Central memory CD8-positive, alpha-beta T cell (primary cell): ENCODE measurements at regions not wholly inside any gene's neighbourhood (a gene's known extent, or its start where the extent isn't known, plus 50 kb on each side); places are given as distances from the start of the nearest gene placed in this dataset.
"Not testable (repeated sequence)": the region's sequence is repeated elsewhere in the genome, so short reads cannot be mapped to it uniquely, and the experiment has no call there.

Experiments
- ATAC-seq: fragments of 150-1000 bp; cut with Tn5 transposase; replicated peaks from 2 replicates; pipeline ENCODE4 v1.10.0; 2022; ENCODE audit warnings: mild to moderate bottlenecking, moderate FRiP score, moderate number of reproducible peaks; ENCODE audit not compliant: poor library complexity, severe bottlenecking; ENCODE audit errors: extremely low read depth
- DNase-seq, 2 donors: peaks; one replicate each; pipeline ENCODE4 v3.0.0; 2021; ENCODE audit warnings: low spot score in 2 of 2
- H3K27ac Mint-ChIP-seq: one replicate; pipeline ENCODE4 v1.8.0; 2022; ENCODE audit warnings: low read depth, mild to moderate bottlenecking, moderate library complexity, mixed read lengths
- H3K27me3 Mint-ChIP-seq: one replicate; pipeline ENCODE4 v1.8.0; 2022; ENCODE audit warnings: mixed read lengths
- H3K36me3 Mint-ChIP-seq: one replicate; pipeline ENCODE4 v1.8.0; 2022; ENCODE audit warnings: mild to moderate bottlenecking, moderate library complexity, mixed read lengths; ENCODE audit not compliant: insufficient read depth
- H3K4me1 Mint-ChIP-seq: one replicate; pipeline ENCODE4 v1.8.0; 2022; ENCODE audit warnings: mixed read lengths
- H3K4me3 Mint-ChIP-seq: one replicate; pipeline ENCODE4 v1.8.0; 2022; ENCODE audit warnings: mild to moderate bottlenecking, moderate library complexity, mixed read lengths
- H3K9me3 Mint-ChIP-seq: one replicate; pipeline ENCODE4 v1.8.0; 2022; ENCODE audit warnings: mixed read lengths

DNA sequence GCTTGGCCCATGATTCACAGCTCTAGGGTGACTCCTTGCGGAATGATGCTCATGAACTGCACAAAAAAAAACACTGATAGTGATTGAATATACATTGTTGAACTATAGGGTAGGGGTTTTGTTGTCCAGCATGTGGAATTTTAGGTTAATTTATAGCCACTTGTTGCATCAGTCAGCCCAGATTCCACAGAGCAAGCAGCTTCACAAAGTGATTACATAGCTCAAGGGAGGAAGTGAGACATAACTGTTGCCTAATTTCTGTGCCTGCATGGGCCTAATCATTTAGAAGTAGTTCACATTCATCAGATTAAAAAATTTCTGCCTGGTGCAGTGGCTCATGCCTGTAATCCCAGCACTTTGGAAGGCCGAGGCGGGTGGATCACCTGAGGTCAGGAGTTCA, 142.2 kb upstream of the ZNF722 start:
- ATAC-seq, H3K4me3 Mint-ChIP-seq, H3K27me3 Mint-ChIP-seq, H3K27ac Mint-ChIP-seq, DNase-seq, H3K4me1 Mint-ChIP-seq, H3K36me3 Mint-ChIP-seq: not testable (repeated sequence)
- H3K9me3 Mint-ChIP-seq: peaks cover 11% of the 10 kb centered on the region

DNA sequence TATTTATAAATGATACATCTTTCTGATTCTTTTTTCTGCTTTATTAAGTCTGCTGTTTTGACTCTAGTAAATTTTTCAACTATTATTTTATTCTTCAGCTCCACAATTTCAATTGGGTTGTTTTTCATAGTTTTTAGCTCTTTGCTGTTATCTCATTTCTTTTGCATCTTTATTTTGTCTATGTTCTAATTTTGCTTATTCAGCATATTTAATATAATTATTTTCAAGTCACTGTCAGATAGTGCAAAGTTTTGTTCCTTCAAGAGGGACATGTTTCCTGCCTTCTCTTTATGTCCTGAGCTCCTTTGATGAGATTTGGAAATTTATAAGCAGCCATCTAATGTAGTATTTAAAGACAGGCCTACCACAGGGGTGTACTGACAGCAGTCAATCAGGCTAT, 131.5 kb upstream of the ZNF722 start:
- Mint-ChIP-seq H3K27ac (no peak overlapping the region), H3K9me3 (peaks cover 19% of the 10 kb centered on the region), H3K27me3 (no peaks in the 10 kb centered on the region), H3K4me3 (no peak overlapping the region), H3K36me3 (no peaks in the 10 kb centered on the region), H3K4me1 (no peaks in the 10 kb centered on the region)
- ATAC-seq (no peak), DNase-seq (no peak)

DNA sequence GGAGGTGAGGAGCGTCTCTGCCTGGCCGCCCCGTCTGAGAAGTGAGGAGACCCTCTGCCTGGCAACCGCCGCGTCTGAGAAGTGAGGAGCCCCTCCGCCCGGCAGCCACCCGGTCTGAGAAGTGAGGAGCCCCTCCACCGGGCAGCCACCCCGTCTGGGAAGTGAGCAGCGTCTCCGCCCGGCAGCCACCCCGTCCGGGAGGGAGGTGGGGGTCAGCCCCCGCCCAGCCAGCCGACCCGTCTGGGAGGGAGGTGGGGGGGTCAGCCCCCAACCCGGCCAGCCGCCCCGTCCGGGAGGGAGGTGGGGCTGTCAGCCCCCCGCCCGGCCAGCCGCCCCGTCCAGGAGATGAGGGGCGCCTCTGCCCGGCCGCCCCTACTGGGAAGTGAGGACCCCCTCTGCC, 124.4 kb upstream of the ZNF722 start:
- DNase-seq, H3K9me3 Mint-ChIP-seq, H3K36me3 Mint-ChIP-seq, H3K27ac Mint-ChIP-seq, H3K27me3 Mint-ChIP-seq, H3K4me1 Mint-ChIP-seq, H3K4me3 Mint-ChIP-seq, ATAC-seq: not testable (repeated sequence)

DNA sequence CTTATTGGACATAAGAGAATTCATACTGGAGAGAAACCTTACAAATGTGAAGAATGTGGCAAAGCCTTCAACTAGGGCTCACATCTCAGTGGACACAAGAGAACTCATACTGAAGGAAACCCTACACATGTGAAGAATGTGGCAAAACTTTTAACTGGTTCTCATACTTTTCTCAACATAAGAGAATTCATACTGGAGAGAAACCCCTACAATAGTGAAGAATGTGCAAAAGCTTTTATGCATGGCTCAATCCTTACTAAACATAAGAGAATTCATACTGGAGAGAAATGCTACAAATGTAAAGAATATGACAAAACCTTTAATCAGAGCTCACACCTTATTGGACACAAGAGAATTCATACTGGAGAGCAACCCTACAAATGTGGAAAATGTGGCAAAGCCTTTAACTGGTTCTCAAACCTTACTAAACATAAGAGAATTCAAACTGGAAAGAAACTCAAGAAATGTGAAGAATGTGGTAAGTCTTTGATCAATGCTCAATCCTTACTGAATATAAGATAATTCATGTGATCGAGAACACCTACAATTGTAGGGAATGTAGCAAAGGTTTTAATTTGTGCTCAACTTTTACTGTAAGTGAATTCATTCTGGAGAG, 121.8 kb upstream of the ZNF722 start:
- DNase-seq: no peak
- Mint-ChIP-seq H3K4me1 (no peaks in the 10 kb centered on the region), H3K36me3 (no peaks in the 10 kb centered on the region), H3K9me3 (peaks cover 23% of the 10 kb centered on the region), H3K27ac (no peak overlapping the region), H3K27me3 (no peaks in the 10 kb centered on the region), H3K4me3 (no peak overlapping the region)
- no peak for ATAC-seq

DNA sequence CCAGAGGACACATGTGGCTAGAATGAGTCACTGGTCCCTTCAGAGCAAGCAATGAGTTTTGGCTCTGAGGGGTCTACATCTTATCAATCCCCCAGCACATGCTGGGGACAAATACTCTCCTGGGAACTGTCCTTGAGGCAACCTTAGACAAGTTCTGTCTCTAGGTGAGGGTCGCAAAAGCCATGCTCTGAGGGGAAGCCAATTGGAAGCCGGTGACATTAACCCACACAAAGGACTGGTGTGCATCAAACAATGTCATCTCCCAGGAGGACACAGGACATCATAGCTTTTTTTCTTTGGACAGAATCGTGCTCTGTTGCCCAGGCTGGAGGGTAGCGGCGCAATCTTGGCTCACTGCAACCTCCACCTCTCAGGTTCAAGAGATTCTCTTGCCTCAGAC, 111.6 kb upstream of the ZNF722 start:
- Mint-ChIP-seq H3K9me3 (peaks cover 7% of the 10 kb centered on the region), H3K4me1 (no peaks in the 10 kb centered on the region), H3K36me3 (no peaks in the 10 kb centered on the region), H3K27ac (no peak overlapping the region), H3K27me3 (no peaks in the 10 kb centered on the region), H3K4me3 (no peak overlapping the region)
- DNase-seq (no peak), ATAC-seq (no peak)

DNA sequence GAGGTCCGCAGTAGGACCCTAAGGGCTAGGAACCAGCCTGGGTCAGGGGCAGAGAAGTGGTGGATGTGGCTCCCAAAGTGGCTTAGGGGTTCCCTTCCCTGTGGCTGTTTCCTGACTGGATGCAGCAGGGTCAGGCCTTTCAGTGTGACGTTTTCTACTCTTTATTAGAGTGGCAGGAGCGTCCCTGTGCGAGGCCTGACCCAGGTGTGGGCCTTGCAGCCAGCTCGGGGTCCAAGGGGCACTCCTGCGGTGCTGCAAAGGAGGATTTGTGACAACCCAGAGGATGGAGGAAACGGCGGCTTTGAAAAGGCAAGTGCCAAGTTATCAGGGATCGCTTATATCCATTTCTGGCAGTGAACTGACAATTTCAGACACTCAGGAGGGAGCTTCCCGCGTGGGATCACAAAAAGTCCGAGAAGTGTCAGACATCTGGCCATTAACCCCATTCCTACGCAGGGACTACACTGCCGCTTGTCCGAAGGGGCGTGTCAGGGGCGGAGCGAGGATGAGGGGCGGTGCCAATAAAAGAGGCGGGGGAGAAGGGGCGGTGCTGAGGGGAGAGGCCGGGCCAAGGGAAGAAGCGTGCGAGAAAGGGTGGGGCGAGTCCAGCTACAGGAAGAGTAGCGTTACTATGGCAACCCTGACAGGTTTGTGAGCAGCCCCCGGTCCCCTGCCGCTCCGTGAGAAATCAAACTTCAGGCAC, 98.8 kb upstream of the ZNF722 start:
- Mint-ChIP-seq H3K9me3 (no peaks in the 10 kb centered on the region), H3K4me1 (peaks cover 12% of the 10 kb centered on the region), H3K4me3 (peak overlapping the region; percentile 96), H3K36me3 (peaks cover 5% of the 10 kb centered on the region), H3K27me3 (no peaks in the 10 kb centered on the region), H3K27ac (peak overlapping the region; percentile 91)
- ATAC-seq (peak; percentile 69), DNase-seq (peak; percentile 63 to 64)

DNA sequence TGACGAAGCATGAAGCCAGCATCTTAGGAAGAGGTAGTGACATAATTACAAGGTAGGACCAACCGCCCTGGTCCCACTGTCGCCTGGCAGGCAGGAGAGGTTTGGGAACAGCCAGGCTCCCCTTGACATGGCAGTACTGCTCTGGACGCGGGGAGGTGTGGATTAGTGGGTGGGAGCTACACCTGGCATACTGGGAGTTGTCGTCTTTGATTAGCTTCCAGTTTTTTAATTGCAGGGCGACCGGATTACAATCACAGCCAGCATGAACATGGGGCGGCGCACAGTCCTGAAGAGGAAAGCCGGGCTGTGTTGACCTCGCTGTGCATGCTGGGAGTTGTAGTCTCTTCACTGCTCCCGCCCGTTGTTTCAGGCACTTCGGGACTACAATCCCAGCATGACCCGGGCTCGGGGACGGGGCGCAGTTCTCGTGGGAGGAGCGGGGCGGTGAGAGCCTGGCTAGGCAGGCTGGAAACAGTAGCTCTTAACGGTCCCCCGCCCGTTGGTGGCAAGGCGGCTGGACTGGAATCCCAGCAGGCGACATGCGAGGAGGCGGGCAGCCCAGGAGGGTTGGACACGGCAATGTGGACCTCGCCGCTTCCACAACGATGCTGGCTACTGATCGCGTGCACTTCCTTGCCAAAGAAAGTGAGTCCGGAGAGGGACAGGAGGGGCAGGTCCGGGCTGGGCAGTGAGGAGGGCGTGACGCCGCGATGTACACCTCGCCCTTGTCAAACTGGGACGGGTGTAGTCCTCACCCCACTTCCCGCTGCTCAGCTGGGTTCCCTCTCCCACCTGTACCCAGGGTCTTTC, 98.0 kb upstream of the ZNF722 start:
- peaks cover 5% of the 10 kb centered on the region for H3K36me3 Mint-ChIP-seq
- no peaks in the 10 kb centered on the region for H3K27me3 Mint-ChIP-seq
- H3K27ac Mint-ChIP-seq: peak overlapping the region; percentile 91
- peak; percentile 64 to 77 for DNase-seq
- no peaks in the 10 kb centered on the region for H3K9me3 Mint-ChIP-seq
- H3K4me1 Mint-ChIP-seq: peaks cover 12% of the 10 kb centered on the region
- peak overlapping the region; percentile 96 for H3K4me3 Mint-ChIP-seq
- peak; percentile 95 for ATAC-seq

DNA sequence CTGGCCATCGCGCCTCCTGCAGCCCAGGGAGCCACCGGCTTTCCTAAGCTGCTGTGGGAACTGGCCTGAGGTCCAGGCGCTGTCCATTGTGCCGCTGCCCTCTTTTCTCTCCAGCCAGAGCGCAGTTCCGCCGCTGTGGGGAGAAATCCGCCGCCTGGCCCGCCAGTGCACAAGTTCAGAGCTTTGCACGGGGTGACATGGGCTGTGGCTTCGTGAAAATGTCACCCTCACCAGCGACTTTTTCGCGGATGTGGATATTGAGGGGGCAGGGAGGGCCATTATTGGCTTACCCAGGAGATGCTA, 97.5 kb upstream of the ZNF722 start:
- Mint-ChIP-seq H3K27ac (peak overlapping the region; percentile 91), H3K4me3 (peak overlapping the region; percentile 96), H3K4me1 (peaks cover 12% of the 10 kb centered on the region)
- not testable (repeated sequence) for H3K9me3 Mint-ChIP-seq, H3K27me3 Mint-ChIP-seq, DNase-seq, H3K36me3 Mint-ChIP-seq
- ATAC-seq: peak; percentile 18

DNA sequence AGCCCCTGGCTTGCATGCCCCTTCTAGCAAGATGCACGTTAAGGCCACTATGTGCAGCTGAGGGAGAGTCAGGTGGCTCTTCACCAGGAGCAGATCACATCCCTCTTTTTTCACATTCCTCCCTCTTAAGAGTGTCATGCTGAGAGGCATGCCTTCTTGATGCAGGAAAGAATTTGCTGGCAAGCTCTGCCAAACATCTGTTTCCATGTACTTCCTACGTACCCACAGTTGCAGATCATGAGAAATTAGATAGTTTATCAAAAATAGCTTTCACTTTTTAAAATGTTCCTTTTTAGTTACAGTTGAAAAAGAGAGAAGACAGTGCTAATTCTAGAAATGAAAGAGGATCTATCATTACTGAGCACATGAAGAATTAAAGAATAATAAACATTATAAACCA, 79.7 kb upstream of the ZNF722 start:
- Mint-ChIP-seq H3K4me1 (no peaks in the 10 kb centered on the region), H3K27me3 (no peaks in the 10 kb centered on the region), H3K9me3 (peaks cover 5% of the 10 kb centered on the region), H3K36me3 (peaks cover 3% of the 10 kb centered on the region), H3K4me3 (no peak overlapping the region), H3K27ac (no peak overlapping the region)
- no peak for ATAC-seq
- no peak for DNase-seq

DNA sequence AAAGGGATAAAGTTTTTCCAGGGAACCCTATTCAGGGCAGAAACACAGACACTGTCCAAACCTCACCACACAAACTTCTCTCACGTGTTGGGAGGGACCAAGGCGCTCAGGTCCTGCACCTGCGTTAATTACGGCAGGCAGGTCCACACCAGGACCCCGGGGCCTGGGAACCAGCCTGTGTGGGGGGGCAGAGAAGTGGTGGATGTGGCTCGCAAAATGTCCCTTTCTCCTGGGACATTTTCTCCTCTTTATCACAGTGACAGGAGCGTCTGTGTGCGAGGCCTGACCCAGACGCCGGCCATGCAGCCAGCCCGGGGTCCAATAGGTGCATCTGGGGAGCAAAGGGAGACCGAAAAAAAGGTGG, 73.4 kb upstream of the ZNF722 start:
- Mint-ChIP-seq H3K36me3 (peaks cover 7% of the 10 kb centered on the region), H3K27ac (peak overlapping the region; percentile 90), H3K4me3 (peak overlapping the region; percentile 93), H3K9me3 (peaks cover 10% of the 10 kb centered on the region), H3K27me3 (no peaks in the 10 kb centered on the region), H3K4me1 (peaks cover 7% of the 10 kb centered on the region)
- ATAC-seq: no peak
- DNase-seq: no peak

DNA sequence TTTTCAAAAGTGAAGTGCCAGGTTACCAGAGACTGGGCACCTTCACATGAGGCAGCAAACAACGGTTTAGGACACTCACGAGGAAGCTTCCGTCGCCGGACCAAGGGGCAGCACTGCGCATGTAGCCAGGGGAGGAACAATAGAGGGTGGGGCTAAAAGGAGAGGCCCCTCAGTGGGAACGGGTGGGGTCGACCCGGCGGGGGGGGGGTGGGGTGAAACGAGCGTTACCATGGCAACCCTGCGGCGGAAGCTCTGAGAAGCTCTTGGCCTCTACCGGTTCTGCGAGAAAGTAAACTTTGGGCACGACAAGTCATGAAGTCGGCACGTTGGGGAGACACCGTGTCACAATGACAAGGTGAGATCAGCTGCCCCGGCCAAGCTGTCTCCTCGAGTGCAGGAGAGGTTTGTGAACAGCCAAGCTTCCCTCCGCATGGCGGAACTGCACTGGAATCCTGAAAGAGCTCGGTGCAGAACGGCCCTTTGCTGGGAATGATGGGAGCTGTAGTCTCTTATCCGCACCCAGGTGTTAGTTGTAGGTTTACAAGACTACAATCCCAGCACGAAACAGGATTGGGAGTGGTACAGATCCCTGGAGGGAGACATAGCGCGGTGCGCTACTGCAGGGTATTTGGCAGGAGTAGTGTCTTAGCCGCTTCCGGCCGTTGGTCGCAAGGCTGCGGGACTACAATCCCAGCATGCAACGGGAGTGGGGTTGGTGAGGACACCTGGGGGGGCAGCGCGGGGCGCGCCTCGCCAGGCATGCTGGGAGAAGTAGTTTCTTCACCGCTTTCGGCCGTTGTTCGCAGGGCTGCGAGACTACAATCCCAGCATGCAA, 72.8 kb upstream of the ZNF722 start:
- DNase-seq: peak; percentile 77 to 84
- H3K4me1 Mint-ChIP-seq: peaks cover 7% of the 10 kb centered on the region
- no peaks in the 10 kb centered on the region for H3K27me3 Mint-ChIP-seq
- H3K27ac Mint-ChIP-seq: peak overlapping the region; percentile 90
- ATAC-seq: peak; percentile 93
- H3K4me3 Mint-ChIP-seq: peak overlapping the region; percentile 93
- peaks cover 7% of the 10 kb centered on the region for H3K36me3 Mint-ChIP-seq
- H3K9me3 Mint-ChIP-seq: peaks cover 10% of the 10 kb centered on the region

DNA sequence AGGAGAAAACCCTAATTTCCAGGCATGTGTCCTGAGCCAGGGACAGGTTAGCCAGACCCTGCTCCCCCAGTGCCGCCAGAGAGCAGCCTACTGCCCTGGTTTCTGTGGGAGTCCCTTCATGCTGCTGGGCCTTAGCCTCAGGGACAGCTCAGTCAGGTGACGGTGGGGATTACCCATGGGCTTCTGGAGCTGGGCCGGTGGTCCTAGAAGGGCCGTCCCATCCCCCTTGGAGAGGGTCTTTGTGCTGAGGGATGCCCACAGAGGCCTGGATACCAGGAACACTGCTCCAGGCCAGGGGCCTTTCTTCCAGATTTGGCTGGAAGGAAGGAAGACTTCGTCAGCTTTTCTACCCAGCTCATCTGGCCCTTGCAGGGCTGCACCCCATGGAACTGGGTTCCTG, 71.4 kb upstream of the ZNF722 start:
- peaks cover 7% of the 10 kb centered on the region for H3K4me1 Mint-ChIP-seq
- no peak overlapping the region for H3K27ac Mint-ChIP-seq
- peaks cover 5% of the 10 kb centered on the region for H3K9me3 Mint-ChIP-seq
- DNase-seq: no peak
- H3K4me3 Mint-ChIP-seq: peak overlapping the region; percentile 93
- H3K27me3 Mint-ChIP-seq: no peaks in the 10 kb centered on the region
- peaks cover 7% of the 10 kb centered on the region for H3K36me3 Mint-ChIP-seq
- ATAC-seq: no peak
